ENCODE measurements at regions not wholly inside any gene's neighbourhood (a gene's known extent, or its start where the extent isn't known, plus 50 kb on each side); places are given as distances from the start of the nearest gene placed in this dataset.

GRCh38 chr7:156554488-156554887 lies 86.1 kb upstream of the RNF32 start:
- Histone ChIP-seq H3K27ac (ENCODE audit: insufficient read depth, low read depth, low read length) (no peak overlapping the region), H3K79me2 (ENCODE audit: control insufficient read depth, insufficient read depth, low read length) (no peaks in the 10 kb centered on the region), H4K20me1 (replicated peaks; ENCODE audit: control insufficient read depth, extremely low read depth, insufficient read depth, low read length) (no peaks in the 10 kb centered on the region), H3K9me1 (replicated peaks; ENCODE audit: control insufficient read depth, extremely low read depth, insufficient read depth, low read length) (no peaks in the 10 kb centered on the region), H3K9ac (replicated peaks; ENCODE audit: extremely low read depth, insufficient read depth, low read length) (no peak overlapping the region), H2AFZ (ENCODE audit: low read depth, low read length) (no peak overlapping the region), H3K4me3 (replicated peaks in 1 of 3; ENCODE audit: insufficient read depth in 1 of 3, low read depth in 1 of 3, low read length in 3 of 3) (no peak overlapping the region), H3K36me3 (ENCODE audit: control insufficient read depth in 2 of 2, extremely low read depth in 1 of 2, insufficient read depth in 2 of 2, low read length in 2 of 2) (no peaks in the 10 kb centered on the region), H3K4me2 (ENCODE audit: insufficient read depth, low read length) (no peak overlapping the region), H3K27me3 (ENCODE audit: control insufficient read depth in 2 of 2, insufficient read depth in 2 of 2, low read length in 2 of 2) (no peaks in the 10 kb centered on the region), H3K4me1 (ENCODE audit: control insufficient read depth, extremely low read depth, insufficient read depth, low read length) (no peaks in the 10 kb centered on the region), H3K9me3 (replicated peaks; ENCODE audit: control insufficient read depth, insufficient read depth, low read length) (no peaks in the 10 kb centered on the region)
- TF ChIP-seq CTCF (IDR thresholded peaks at IDR 0.05; ENCODE audit: extremely low read depth in 1 of 2, insufficient read depth in 1 of 2, low read depth in 1 of 2, low read length in 2 of 2) (no peak), GATA2 (IDR thresholded peaks at IDR 0.05; ENCODE audit: insufficient read depth, insufficient read length, low read depth, low read length) (no peak), EZH2 (IDR thresholded peaks at IDR 0.05; ENCODE audit: borderline replicate concordance, low read depth, low read length, severe bottlenecking) (no peak), MAX (IDR thresholded peaks at IDR 0.05; ENCODE audit: insufficient read depth, insufficient read length) (no peak), POLR2AphosphoS5 (IDR thresholded peaks at IDR 0.05; ENCODE audit: insufficient read depth, low read depth, low read length) (no peak), FOS (IDR thresholded peaks at IDR 0.05; ENCODE audit: borderline replicate concordance, insufficient read depth, low read length) (no peak), JUN (IDR thresholded peaks at IDR 0.05; ENCODE audit: borderline replicate concordance, insufficient read depth, insufficient read length, low read depth) (no peak), MYC (IDR thresholded peaks at IDR 0.05; ENCODE audit: low read depth, low read length) (no peak), POLR2A (IDR thresholded peaks at IDR 0.05; ENCODE audit: low read depth, low read length) (no peak)
- intact Hi-C loops (cut with micrococcal nuclease) (no loop called here), dilution Hi-C loops (cut with MboI; ENCODE audit: extremely low pct_ligation_motif_present, low sequenced_read_pairs) (no loop called here)
- BruUV-seq (replicated peaks) = no TSS peak
- CTCF ChIA-PET = no interaction called here
- FAIRE-seq = no peak
- POLR2A ChIA-PET = no interaction called here
- DNase-seq (ENCODE audit: low read depth, low spot score) = no peak
